Lower lobe of right lung (tissue), 2 donors: ENCODE measurements at regions not wholly inside any gene's neighbourhood (a gene's known extent, or its start where the extent isn't known, plus 50 kb on each side); places are given as distances from the start of the nearest gene placed in this dataset.

Source experiments
- ATAC-seq, 2 donors: fragments of 200-7000 bp; cut with Tn5 transposase; one replicate each; pipeline ENCODE4 v1.9.1; 2020 to 2022; ENCODE audit warnings: mild to moderate bottlenecking in 2 of 2, moderate library complexity in 2 of 2
- DNase-seq: peaks from one replicate; pipeline ENCODE4 v3.0.0-alpha.2; 2020
- H3K27ac ChIP-seq: fragments of 200-600 bp; one replicate; pipeline ENCODE4 v1.8.0; 2022
- H3K27me3 ChIP-seq: fragments of 200-600 bp; one replicate; pipeline ENCODE4 v1.8.0; 2022; ENCODE audit warnings: low read depth
- H3K36me3 ChIP-seq: fragments of 200-600 bp; one replicate; pipeline ENCODE4 v1.8.0; 2022; ENCODE audit warnings: mild to moderate bottlenecking
- H3K4me1 ChIP-seq: fragments of 200-600 bp; one replicate; pipeline ENCODE4 v1.8.0; 2022
- H3K4me3 ChIP-seq: fragments of 200-600 bp; one replicate; pipeline ENCODE4 v1.8.0; 2022; ENCODE audit warnings: mild to moderate bottlenecking
- H3K9me3 ChIP-seq: fragments of 200-600 bp; one replicate; pipeline ENCODE4 v1.8.0; 2022
- CTCF ChIP-seq: fragments of 200-600 bp; IDR thresholded peaks from one replicate; pipeline ENCODE4 v1.8.0; 2022; ENCODE audit warnings: antibody characterized with exemption, mild to moderate bottlenecking
- intact Hi-C: fragments of 100-400 bp; cut with DNase I; formaldehyde crosslinking; loops from one replicate; pipeline ENCODE4 v1.11.0; 2022
- donor health status: DM: no; HTN: yes; CAD: no; lungs with severe emphysema.

- Histone ChIP-seq H3K27ac (no peak overlapping the region), H3K27me3 (no peaks in the 10 kb centered on the region), H3K9me3 (no peaks in the 10 kb centered on the region), H3K4me1 (no peaks in the 10 kb centered on the region), H3K36me3 (no peaks in the 10 kb centered on the region), H3K4me3 (no peak overlapping the region)
- no peak for ATAC-seq
- DNase-seq: no peak
- intact Hi-C loops: no loop called here
- no peak for TF ChIP-seq CTCF
Measured at GRCh38 chr6:125423047-125423446, 121.3 kb upstream of the HDDC2 start.

GRCh38 chr6:125431971-125432370 lies 130.2 kb upstream of the HDDC2 start:
- intact Hi-C loops: no loop called here
- Histone ChIP-seq H3K27ac (no peak overlapping the region), H3K4me3 (no peak overlapping the region), H3K9me3 (no peaks in the 10 kb centered on the region), H3K27me3 (no peaks in the 10 kb centered on the region), H3K36me3 (no peaks in the 10 kb centered on the region), H3K4me1 (no peaks in the 10 kb centered on the region)
- ATAC-seq: no peak
- TF ChIP-seq CTCF: no peak
- DNase-seq: no peak

GRCh38 chr6:125432963-125433362 lies 131.2 kb upstream of the HDDC2 start:
- no peak for TF ChIP-seq CTCF
- no peaks in the 10 kb centered on the region for H3K9me3 ChIP-seq

GRCh38 chr6:125434760-125435159 lies 133.0 kb upstream of the HDDC2 start:
- no peak for DNase-seq
- H3K27me3 ChIP-seq: no peaks in the 10 kb centered on the region
- no peak overlapping the region for H3K27ac ChIP-seq
- H3K9me3 ChIP-seq: no peaks in the 10 kb centered on the region
- intact Hi-C loops: no loop called here
- H3K36me3 ChIP-seq: no peaks in the 10 kb centered on the region
- H3K4me3 ChIP-seq: no peak overlapping the region
- no peak for ATAC-seq
- H3K4me1 ChIP-seq: no peaks in the 10 kb centered on the region
- TF ChIP-seq CTCF: no peak

More at GRCh38 chr6:125432963-125433362, 131.2 kb upstream of the HDDC2 start:
- Histone ChIP-seq H3K27ac (no peak overlapping the region), H3K4me1 (no peaks in the 10 kb centered on the region), H3K27me3 (no peaks in the 10 kb centered on the region), H3K36me3 (no peaks in the 10 kb centered on the region), H3K4me3 (no peak overlapping the region)
- intact Hi-C loops: no loop called here
- DNase-seq (no peak), ATAC-seq (no peak)

GRCh38 chr6:125439512-125439911 lies 137.7 kb upstream of the HDDC2 start:
- Histone ChIP-seq H3K9me3 (no peaks in the 10 kb centered on the region), H3K4me1 (no peaks in the 10 kb centered on the region), H3K27ac (no peak overlapping the region), H3K4me3 (no peak overlapping the region), H3K36me3 (no peaks in the 10 kb centered on the region), H3K27me3 (no peaks in the 10 kb centered on the region)
- intact Hi-C loops: no loop called here
- ATAC-seq: no peak
- TF ChIP-seq CTCF: no peak
- no peak for DNase-seq
